Mesendoderm (in vitro differentiated cells): ENCODE measurements at regions not wholly inside any gene's neighbourhood (a gene's known extent, or its start where the extent isn't known, plus 50 kb on each side); places are given as distances from the start of the nearest gene placed in this dataset.
"Not testable (repeated sequence)": the region's sequence is repeated elsewhere in the genome, so short reads cannot be mapped to it uniquely, and the experiment has no call there.

Source experiments
- DNase-seq: peaks from one replicate; pipeline ENCODE4 v3.0.0; 2013
- H2AK5ac ChIP-seq: 2 replicates; pipeline ENCODE4 v1.6.1; 2013; ENCODE audit warnings: low read length, inconsistent platforms
- H2BK120ac ChIP-seq: 2 replicates; pipeline ENCODE4 v1.6.1; 2013; ENCODE audit warnings: low read depth, mild to moderate bottlenecking, low read length, moderate library complexity, mixed read lengths
- H2BK15ac ChIP-seq: replicated peaks from 2 replicates; pipeline ENCODE4 v1.6.1; 2013; ENCODE audit warnings: low read depth, mild to moderate bottlenecking, moderate library complexity
- H2BK5ac ChIP-seq: 2 replicates; pipeline ENCODE4 v1.6.1; 2013; ENCODE audit warnings: low read length, inconsistent platforms
- H3K18ac ChIP-seq: 2 replicates; pipeline ENCODE4 v1.6.1; 2013; ENCODE audit warnings: mild to moderate bottlenecking, low read length, mixed read lengths
- H3K23ac ChIP-seq: one replicate; pipeline ENCODE4 v1.6.1; 2013; ENCODE audit warnings: low read length
- H3K27ac ChIP-seq: 2 replicates; pipeline ENCODE4 v1.5.1; 2013; ENCODE audit warnings: low read depth, mild to moderate bottlenecking, inconsistent platforms, low read length, moderate library complexity
- H3K27me3 ChIP-seq: 2 replicates; pipeline ENCODE4 v1.6.1; 2013; ENCODE audit warnings: low read length, control low read depth, mild to moderate bottlenecking, inconsistent platforms; ENCODE audit not compliant: insufficient read depth, poor library complexity
- H3K36me3 ChIP-seq: 2 replicates; pipeline ENCODE4 v1.6.1; 2013; ENCODE audit warnings: low read length, inconsistent platforms; ENCODE audit not compliant: control insufficient read depth, insufficient read depth
- H3K4ac ChIP-seq: one replicate; pipeline ENCODE4 v1.6.1; 2013; ENCODE audit warnings: low read depth, mild to moderate bottlenecking, low read length, moderate library complexity
- H3K4me1 ChIP-seq: 2 replicates; pipeline ENCODE4 v1.6.1; 2013; ENCODE audit warnings: low read depth, low read length, inconsistent platforms; ENCODE audit not compliant: control insufficient read depth
- H3K4me2 ChIP-seq: 2 replicates; pipeline ENCODE4 v1.6.1; 2013; ENCODE audit warnings: low read length
- H3K4me3 ChIP-seq: 2 replicates; pipeline ENCODE4 v1.5.1; 2013; ENCODE audit warnings: mild to moderate bottlenecking, low read length
- H3K56ac ChIP-seq: one replicate; pipeline ENCODE4 v1.6.1; 2013; ENCODE audit warnings: low read length
- H3K79me1 ChIP-seq: 2 replicates; pipeline ENCODE4 v1.6.1; 2013; ENCODE audit warnings: low read length, inconsistent platforms
- H3K79me2 ChIP-seq: 2 replicates; pipeline ENCODE4 v1.6.1; 2013; ENCODE audit warnings: mild to moderate bottlenecking, low read length; ENCODE audit not compliant: control insufficient read depth, insufficient read depth
- H3K9ac ChIP-seq: 2 replicates; pipeline ENCODE4 v1.6.1; 2013; ENCODE audit warnings: low read length, inconsistent platforms
- H4K5ac ChIP-seq: one replicate; pipeline ENCODE4 v1.6.1; 2013; ENCODE audit warnings: low read length
- H4K8ac ChIP-seq: one replicate; pipeline ENCODE4 v1.6.1; 2013; ENCODE audit warnings: low read depth, mild to moderate bottlenecking, control low read depth, low read length, moderate library complexity
- WGBS: extraction: QIAGEN DNeasy Blood & Tissue Kit; methylation state at CpG from one replicate; pipeline ENCODE4 v1.1.7; 2013; ENCODE audit warnings: low lambda C conversion rate, missing lambda C conversion rate; ENCODE audit not compliant: insufficient coverage; ENCODE audit errors: extremely low coverage; 5-methylcytosine and 5-hydroxymethylcytosine counted together

DNA sequence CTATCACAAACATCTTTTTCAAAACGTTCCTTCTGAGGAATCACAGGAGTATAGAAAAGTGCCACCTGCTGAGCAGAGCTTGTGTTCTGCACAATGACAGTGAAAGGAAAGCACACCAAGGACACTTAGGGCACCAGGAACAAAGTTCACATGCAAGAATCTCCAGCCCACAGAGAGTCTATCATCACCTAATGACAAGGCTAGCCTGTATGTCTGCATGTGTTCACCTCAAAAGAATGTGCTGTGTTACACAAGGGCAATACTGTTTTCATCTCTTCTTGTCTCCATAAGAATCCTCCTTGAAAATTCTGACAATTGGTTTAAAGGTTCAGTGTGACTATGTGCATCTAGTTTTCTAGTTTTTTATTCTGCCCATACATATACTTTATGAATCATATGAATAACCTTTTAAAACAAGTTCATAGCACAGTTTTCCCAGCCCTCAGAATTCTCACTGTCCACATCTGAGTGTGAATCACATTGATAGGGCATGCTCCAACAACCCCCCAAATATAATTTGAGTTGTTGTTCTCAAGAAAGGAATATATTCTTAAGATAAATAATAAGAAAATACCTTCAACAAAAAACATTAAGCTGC lies 118.0 kb downstream of the PWWP3B start:
- no peaks in the 10 kb centered on the region for H3K4me1 ChIP-seq
- no peak overlapping the region for H3K56ac ChIP-seq
- H3K4me3 ChIP-seq = no peak overlapping the region
- no peak overlapping the region for H4K5ac ChIP-seq
- H3K18ac ChIP-seq = no peak overlapping the region
- no peak overlapping the region for H3K9ac ChIP-seq
- H2BK5ac ChIP-seq = no peak overlapping the region
- no peak overlapping the region for H2BK120ac ChIP-seq
- no peak overlapping the region for H3K27ac ChIP-seq
- no peaks in the 10 kb centered on the region for H3K27me3 ChIP-seq
- no CpG with 5 or more reads among the region's 1 CpG for WGBS
- H3K4me2 ChIP-seq = no peak overlapping the region
- no peak overlapping the region for H2BK15ac ChIP-seq
- no peak overlapping the region for H2AK5ac ChIP-seq
- peak; percentile 24 for DNase-seq
- no peaks in the 10 kb centered on the region for H3K36me3 ChIP-seq
- H3K79me2 ChIP-seq = no peaks in the 10 kb centered on the region
- H3K4ac ChIP-seq = no peak overlapping the region
- no peak overlapping the region for H4K8ac ChIP-seq
- H3K23ac ChIP-seq = no peak overlapping the region
- H3K79me1 ChIP-seq = no peaks in the 10 kb centered on the region

DNA sequence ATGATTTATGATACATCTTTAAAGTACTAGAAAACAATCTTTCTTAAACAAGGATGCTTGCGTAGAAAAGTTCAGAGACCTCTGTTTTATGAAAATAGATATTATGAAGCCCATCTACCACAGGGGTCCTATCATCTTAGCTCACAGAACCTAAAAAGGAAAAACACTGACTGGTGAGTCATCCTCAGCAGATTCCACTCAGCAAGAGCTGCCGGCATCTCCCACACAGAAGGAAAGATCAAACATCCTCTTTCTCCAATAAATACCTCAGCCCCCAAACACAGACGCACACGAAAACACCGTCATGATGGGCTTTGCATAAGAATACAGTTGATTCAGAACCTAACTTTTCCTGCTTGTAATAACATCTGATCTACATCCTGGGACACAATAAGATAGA lies 122.7 kb downstream of the PWWP3B start:
- not testable (repeated sequence) for H4K5ac ChIP-seq, H3K4ac ChIP-seq, H3K27ac ChIP-seq, DNase-seq, H3K9ac ChIP-seq, H3K23ac ChIP-seq, H2BK5ac ChIP-seq, H3K79me1 ChIP-seq, H3K4me3 ChIP-seq, H4K8ac ChIP-seq, H2BK15ac ChIP-seq, H3K4me1 ChIP-seq, H2AK5ac ChIP-seq, H3K79me2 ChIP-seq, H3K18ac ChIP-seq, H3K56ac ChIP-seq, H3K27me3 ChIP-seq, H3K4me2 ChIP-seq, H2BK120ac ChIP-seq, H3K36me3 ChIP-seq
- no CpG with 5 or more reads among the region's 5 CpGs for WGBS

GRCh38 chrX:106291779-106292390 lies 123.8 kb downstream of the PWWP3B start:
- not testable (repeated sequence) for H3K36me3 ChIP-seq, H3K27ac ChIP-seq, H3K79me2 ChIP-seq, H3K56ac ChIP-seq, H3K4me3 ChIP-seq, H3K4ac ChIP-seq, H4K5ac ChIP-seq, H3K27me3 ChIP-seq, H3K4me2 ChIP-seq, H2BK15ac ChIP-seq, H3K4me1 ChIP-seq, H2AK5ac ChIP-seq, H3K9ac ChIP-seq, H3K79me1 ChIP-seq, H3K18ac ChIP-seq, H4K8ac ChIP-seq, H2BK5ac ChIP-seq, DNase-seq, H2BK120ac ChIP-seq, H3K23ac ChIP-seq
- no CpG with 5 or more reads among the region's 9 CpGs for WGBS

DNA sequence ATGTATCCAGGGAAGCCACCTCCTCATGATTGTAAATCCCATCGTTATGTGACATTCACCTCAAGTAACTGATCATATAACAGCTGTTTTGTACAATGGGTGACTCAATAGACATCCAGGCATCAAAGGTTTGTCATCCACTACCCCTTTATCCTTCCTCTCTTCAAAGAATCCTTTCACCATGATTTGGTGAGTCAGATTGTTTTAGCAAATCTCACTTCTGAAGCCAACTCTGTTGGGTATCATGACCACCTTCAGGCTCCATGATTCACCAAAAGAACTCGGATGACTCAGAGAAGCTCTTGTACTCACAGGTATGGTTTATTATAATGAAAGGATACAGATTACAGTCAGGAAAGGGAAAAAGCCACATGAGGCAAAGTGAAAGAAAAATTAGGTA lies 132.1 kb downstream of the PWWP3B start:
- Histone ChIP-seq H3K4me3 (no peak overlapping the region), H4K5ac (no peak overlapping the region), H3K79me1 (no peaks in the 10 kb centered on the region), H3K18ac (no peak overlapping the region), H4K8ac (no peak overlapping the region), H3K27ac (no peak overlapping the region), H2AK5ac (no peak overlapping the region), H3K36me3 (no peaks in the 10 kb centered on the region), H3K23ac (no peak overlapping the region), H3K27me3 (no peaks in the 10 kb centered on the region), H3K4me2 (no peak overlapping the region), H3K4me1 (no peaks in the 10 kb centered on the region), H2BK15ac (no peak overlapping the region), H2BK5ac (no peak overlapping the region), H3K4ac (no peak overlapping the region), H3K9ac (no peak overlapping the region), H3K56ac (no peak overlapping the region), H2BK120ac (no peak overlapping the region), H3K79me2 (no peaks in the 10 kb centered on the region)
- no peak for DNase-seq
- WGBS = no CpG with 5 or more reads among the region's 2 CpGs

GRCh38 chrX:106300656-106301055 lies 132.6 kb downstream of the PWWP3B start:
- Histone ChIP-seq H3K79me2 (no peaks in the 10 kb centered on the region), H3K18ac (no peak overlapping the region)
- no CpG with 5 or more reads among the region's 3 CpGs for WGBS

DNA sequence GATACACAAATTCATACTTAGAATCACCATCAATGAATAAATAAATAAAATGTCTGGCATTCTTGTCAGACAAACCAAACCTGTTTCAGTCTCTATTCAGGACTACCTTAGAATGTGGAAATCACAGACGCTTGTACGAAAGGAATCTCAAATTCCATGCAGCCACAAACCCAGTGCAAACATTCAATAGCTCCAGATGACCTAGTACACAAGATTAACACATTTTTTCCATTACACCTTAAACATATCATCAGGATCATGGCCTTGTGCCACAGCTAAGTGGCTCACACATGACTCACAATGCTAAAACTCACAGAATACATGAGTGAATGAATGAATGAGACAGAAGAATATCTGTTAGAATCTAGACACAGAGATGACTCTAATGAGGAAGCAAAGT lies 134.2 kb downstream of the PWWP3B start:
- Histone ChIP-seq H2BK5ac (no peak overlapping the region), H2BK120ac (no peak overlapping the region), H3K4me3 (no peak overlapping the region), H2BK15ac (no peak overlapping the region), H3K79me1 (no peaks in the 10 kb centered on the region), H3K4me1 (no peaks in the 10 kb centered on the region), H3K4me2 (no peak overlapping the region), H3K27me3 (no peaks in the 10 kb centered on the region), H3K56ac (no peak overlapping the region), H3K18ac (no peak overlapping the region), H4K5ac (no peak overlapping the region), H3K36me3 (no peaks in the 10 kb centered on the region), H3K9ac (no peak overlapping the region), H4K8ac (no peak overlapping the region), H3K27ac (no peak overlapping the region), H3K4ac (no peak overlapping the region), H3K23ac (no peak overlapping the region), H3K79me2 (no peaks in the 10 kb centered on the region), H2AK5ac (no peak overlapping the region)
- no peak for DNase-seq
- no CpG with 5 or more reads among the region's 2 CpGs for WGBS

More at GRCh38 chrX:106300656-106301055, 132.6 kb downstream of the PWWP3B start:
- Histone ChIP-seq H3K23ac (no peak overlapping the region), H3K27ac (no peak overlapping the region), H4K5ac (no peak overlapping the region), H2BK120ac (no peak overlapping the region), H3K79me1 (no peaks in the 10 kb centered on the region), H2BK15ac (no peak overlapping the region), H2BK5ac (no peak overlapping the region), H3K36me3 (no peaks in the 10 kb centered on the region), H4K8ac (no peak overlapping the region), H3K4me1 (no peaks in the 10 kb centered on the region), H3K4ac (no peak overlapping the region), H3K9ac (no peak overlapping the region), H3K27me3 (no peaks in the 10 kb centered on the region), H2AK5ac (no peak overlapping the region), H3K56ac (no peak overlapping the region), H3K4me2 (no peak overlapping the region), H3K4me3 (no peak overlapping the region)
- DNase-seq = no peak
